ENCODE measurements at regions not wholly inside any gene's neighbourhood (a gene's known extent, or its start where the extent isn't known, plus 50 kb on each side); places are given as distances from the start of the nearest gene placed in this dataset.

DNA sequence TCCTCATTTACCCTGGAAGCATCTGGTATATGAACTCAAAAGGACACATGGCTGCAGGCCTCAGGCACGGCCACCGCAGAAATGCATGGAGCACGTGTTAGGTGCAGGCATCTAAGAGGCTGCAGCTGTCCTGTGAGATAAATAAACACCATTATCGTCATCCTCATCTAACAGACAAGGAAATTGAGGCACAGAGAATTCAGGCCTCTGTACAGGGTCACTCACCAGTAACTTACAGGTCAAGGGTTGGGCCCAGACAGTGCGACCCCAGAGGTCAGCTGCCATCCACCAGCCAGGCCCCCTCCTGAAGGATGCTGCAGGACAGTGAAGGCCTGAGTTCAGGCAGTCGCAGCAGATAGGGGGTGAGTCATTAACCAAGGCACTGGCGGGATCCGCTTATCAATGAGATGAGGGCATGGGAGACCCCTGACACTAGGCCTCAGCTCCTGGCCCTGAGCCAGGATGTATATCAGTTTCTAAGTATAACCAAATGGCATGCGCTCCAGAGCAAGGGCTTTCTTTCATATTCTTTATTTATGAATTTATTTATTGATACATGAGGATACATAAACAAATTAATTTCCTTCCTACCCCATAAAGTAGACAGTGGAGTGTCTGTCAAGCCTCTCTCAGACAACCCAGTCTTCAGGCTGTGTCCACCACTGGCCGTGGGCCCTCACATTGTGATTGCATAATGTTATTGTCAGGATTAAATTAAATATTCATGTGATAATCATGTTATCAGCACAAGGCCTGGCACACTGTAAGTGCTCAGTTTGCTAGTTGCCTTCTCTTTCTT, 316.9 kb downstream of the QKI start:
- TF ChIP-seq POLR2A (IDR thresholded peaks at IDR 0.05; ENCODE audit: low read depth) (no peak), POLR2AphosphoS5 (IDR thresholded peaks at IDR 0.05) (no peak)
- TF ChIP-seq, protein P1, sequence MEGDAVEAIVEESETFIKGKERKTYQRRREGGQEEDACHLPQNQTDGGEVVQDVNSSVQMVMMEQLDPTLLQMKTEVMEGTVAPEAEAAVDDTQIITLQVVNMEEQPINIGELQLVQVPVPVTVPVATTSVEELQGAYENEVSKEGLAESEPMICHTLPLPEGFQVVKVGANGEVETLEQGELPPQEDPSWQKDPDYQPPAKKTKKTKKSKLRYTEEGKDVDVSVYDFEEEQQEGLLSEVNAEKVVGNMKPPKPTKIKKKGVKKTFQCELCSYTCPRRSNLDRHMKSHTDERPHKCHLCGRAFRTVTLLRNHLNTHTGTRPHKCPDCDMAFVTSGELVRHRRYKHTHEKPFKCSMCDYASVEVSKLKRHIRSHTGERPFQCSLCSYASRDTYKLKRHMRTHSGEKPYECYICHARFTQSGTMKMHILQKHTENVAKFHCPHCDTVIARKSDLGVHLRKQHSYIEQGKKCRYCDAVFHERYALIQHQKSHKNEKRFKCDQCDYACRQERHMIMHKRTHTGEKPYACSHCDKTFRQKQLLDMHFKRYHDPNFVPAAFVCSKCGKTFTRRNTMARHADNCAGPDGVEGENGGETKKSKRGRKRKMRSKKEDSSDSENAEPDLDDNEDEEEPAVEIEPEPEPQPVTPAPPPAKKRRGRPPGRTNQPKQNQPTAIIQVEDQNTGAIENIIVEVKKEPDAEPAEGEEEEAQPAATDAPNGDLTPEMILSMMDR (IDR thresholded peaks at IDR 0.05), result no peak

Data from esophagus muscularis mucosa (tissue), 3 donors.